GM12864 (cell line): ENCODE measurements at regions not wholly inside any gene's neighbourhood (a gene's known extent, or its start where the extent isn't known, plus 50 kb on each side); places are given as distances from the start of the nearest gene placed in this dataset.

ENCODE experiments used
- DNase-seq: peaks from one replicate; pipeline ENCODE4 v3.0.0-alpha.2; 2011; ENCODE audit warnings: low read depth
- H3K4me3 ChIP-seq: 2 replicates; pipeline ENCODE4 v1.5.1; 2011; ENCODE audit warnings: mild to moderate bottlenecking, low read depth, low read length, control low read depth
- CTCF ChIP-seq: IDR thresholded peaks from 2 replicates; pipeline ENCODE4 v1.5.1; 2011; ENCODE audit warnings: low read depth, mild to moderate bottlenecking, moderate library complexity, low read length, control low read depth, inconsistent platforms; ENCODE audit errors: missing control alignments

GRCh38 chr14:41137741-41138140, 468.9 kb upstream of the LRFN5 start:
- no peak for DNase-seq
- H3K4me3 ChIP-seq, result no peak overlapping the region
- no peak for TF ChIP-seq CTCF

GRCh38 chr14:41130274-41130673, 476.4 kb upstream of the LRFN5 start:
- DNase-seq, result no peak
- no peak for TF ChIP-seq CTCF
- no peak overlapping the region for H3K4me3 ChIP-seq

- DNase-seq, result no peak
- TF ChIP-seq CTCF, result no peak
- no peak overlapping the region for H3K4me3 ChIP-seq
These were observed 486.3 kb upstream of the LRFN5 start for GRCh38 chr14:41120402-41120801.

- no peak for TF ChIP-seq CTCF
- DNase-seq, result no peak
- no peak overlapping the region for H3K4me3 ChIP-seq
These were observed 510.5 kb upstream of the LRFN5 start for GRCh38 chr14:41096131-41096530.

GRCh38 chr14:41087056-41087455, 519.6 kb upstream of the LRFN5 start:
- TF ChIP-seq CTCF, result no peak

GRCh38 chr14:41073544-41073943, 533.1 kb upstream of the LRFN5 start:
- no peak for DNase-seq
- H3K4me3 ChIP-seq, result no peak overlapping the region
- no peak for TF ChIP-seq CTCF

More at GRCh38 chr14:41087056-41087455, 519.6 kb upstream of the LRFN5 start:
- DNase-seq, result no peak
- H3K4me3 ChIP-seq, result no peak overlapping the region

GRCh38 chr14:41072776-41073175, 533.9 kb upstream of the LRFN5 start:
- DNase-seq, result no peak
- TF ChIP-seq CTCF, result no peak
- H3K4me3 ChIP-seq, result no peak overlapping the region
